Caco-2 (cell line): ENCODE measurements at regions not wholly inside any gene's neighbourhood (a gene's known extent, or its start where the extent isn't known, plus 50 kb on each side); places are given as distances from the start of the nearest gene placed in this dataset.

Experiments
- BruUV-seq: library from RNA; stranded (reverse); fragments of 400-500 nt; replicated peaks from 2 replicates; lab custom pipeline; 2021; lab: Mats Ljungman, UMichigan
- CTCF ChIA-PET: fragments of 300-600 bp; sonication (Branson Sonifier 250); formaldehyde crosslinking; loops from one replicate; lab custom pipeline; 2022; ENCODE audit warnings: antibody characterized with exemption; lab: Charles Lee
- POLR2A ChIA-PET: fragments of 300-600 bp; sonication (Branson Sonifier 250); formaldehyde crosslinking; loops from one replicate; lab custom pipeline; 2022; ENCODE audit warnings: antibody characterized with exemption; lab: Charles Lee
- DNase-seq, 2 experiments: peaks; one replicate each; pipeline versions ENCODE4 v3.0.0 to v3.0.0-alpha.2; 2020 to 2022
- H3K27me3 ChIP-seq: replicated peaks from 2 replicates; pipeline ENCODE4 v1.6.0; 2011; ENCODE audit warnings: low read length; ENCODE audit not compliant: control insufficient read depth, insufficient read depth
- H3K36me3 ChIP-seq: 2 replicates; pipeline ENCODE4 v1.5.1; 2011; ENCODE audit warnings: low read length; ENCODE audit not compliant: control insufficient read depth, insufficient read depth
- H3K4me1 ChIP-seq: fragments of 250-450 bp; sonication (Bioruptor Pico); 2 replicates; pipeline ENCODE4 v1.5.1; 2020; ENCODE audit warnings: mild to moderate bottlenecking
- H3K4me3 ChIP-seq: 2 replicates; pipeline ENCODE4 v1.5.1; 2011; ENCODE audit warnings: low read depth, mild to moderate bottlenecking, control low read depth, low read length
- H3K9me3 ChIP-seq: fragments of 250-450 bp; sonication (Bioruptor Pico); 2 replicates; pipeline ENCODE4 v1.5.1; 2020; ENCODE audit warnings: mild to moderate bottlenecking, moderate library complexity
- H3K27ac Mint-ChIP-seq: one replicate; pipeline ENCODE4 v1.8.0; 2022; ENCODE audit warnings: mixed read lengths; ENCODE audit not compliant: unreplicated experiment
- H3K27me3 Mint-ChIP-seq: one replicate; pipeline ENCODE4 v1.8.0; 2022; ENCODE audit warnings: mixed read lengths; ENCODE audit not compliant: insufficient read depth, unreplicated experiment
- H3K36me3 Mint-ChIP-seq: one replicate; pipeline ENCODE4 v1.8.0; 2022; ENCODE audit warnings: mild to moderate bottlenecking, mixed read lengths; ENCODE audit not compliant: insufficient read depth, unreplicated experiment
- H3K4me1 Mint-ChIP-seq: one replicate; pipeline ENCODE4 v1.8.0; 2022; ENCODE audit warnings: low read depth, mixed read lengths; ENCODE audit not compliant: unreplicated experiment
- H3K4me3 Mint-ChIP-seq: one replicate; pipeline ENCODE4 v1.8.0; 2022; ENCODE audit warnings: mild to moderate bottlenecking, moderate library complexity, mixed read lengths; ENCODE audit not compliant: unreplicated experiment
- H3K9me3 Mint-ChIP-seq: one replicate; pipeline ENCODE4 v1.8.0; 2022; ENCODE audit warnings: mixed read lengths; ENCODE audit not compliant: unreplicated experiment
- intact Hi-C: fragments of 100-400 bp; cut with micrococcal nuclease; formaldehyde crosslinking; loops from one replicate; pipeline ENCODE4 v1.10.0; 2022; ENCODE audit not compliant: unreplicated experiment
- TF ChIP-seq, protein P1 (sequence below), 2 experiments: fragments of 200-600 bp in 1 of 2; IDR thresholded peaks; 1 replicate in 1 of 2; 2 replicates in 1 of 2; pipeline versions ENCODE4 v1.5.1 to v1.8.0; 2011 to 2022; ENCODE audit warnings: antibody characterized with exemption in 1 of 2, control low read depth in 1 of 2, inconsistent platforms in 1 of 2, low read depth in 1 of 2, low read length in 1 of 2, mild to moderate bottlenecking in 1 of 2, moderate library complexity in 1 of 2; ENCODE audit not compliant: insufficient read depth in 1 of 2, severe bottlenecking in 1 of 2, unreplicated experiment in 1 of 2

DNA sequence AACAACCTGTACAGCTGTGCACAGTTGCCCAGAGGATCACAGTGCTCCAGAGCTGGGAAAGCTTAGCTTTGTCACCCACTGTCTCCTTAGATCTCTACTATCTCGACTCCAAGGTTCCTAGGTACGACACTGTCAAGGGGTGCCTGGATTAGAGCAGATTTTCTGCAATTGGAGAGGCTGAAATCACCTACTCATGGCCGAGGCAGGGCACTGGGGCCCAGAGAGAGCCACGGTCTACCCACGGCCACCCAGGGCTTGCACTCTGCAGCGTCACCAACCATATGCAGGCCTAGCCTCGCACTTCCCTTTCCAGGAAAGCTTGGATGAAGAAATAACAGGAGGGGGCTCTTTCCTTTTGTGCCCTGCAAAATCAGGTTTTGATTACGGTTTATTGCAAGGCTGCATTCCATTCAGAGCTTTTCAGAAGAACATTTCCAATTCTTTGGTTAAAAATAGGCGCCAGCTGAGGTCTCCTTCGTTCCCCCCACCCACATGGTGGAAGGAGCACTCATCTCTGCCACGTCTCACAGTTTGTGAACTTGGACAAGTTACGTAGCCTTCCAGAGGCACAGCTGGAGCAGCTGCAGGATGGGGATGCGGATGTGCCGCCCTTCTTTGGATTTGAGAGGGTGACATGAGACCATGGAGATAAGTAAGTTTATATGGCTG is 80.0 kb downstream of the IRX5 start:
- BruUV-seq: no TSS peak
- intact Hi-C loops: no loop called here
- Histone ChIP-seq H3K4me1 (no peaks in the 10 kb centered on the region), H3K27me3 (no peaks in the 10 kb centered on the region), H3K36me3 (no peaks in the 10 kb centered on the region), H3K9me3 (no peaks in the 10 kb centered on the region), H3K4me3 (no peak overlapping the region)
- Mint-ChIP-seq H3K27ac (no peak overlapping the region), H3K4me1 (no peaks in the 10 kb centered on the region), H3K4me3 (no peak overlapping the region), H3K27me3 (no peaks in the 10 kb centered on the region), H3K36me3 (no peaks in the 10 kb centered on the region), H3K9me3 (no peaks in the 10 kb centered on the region)
- TF ChIP-seq, protein P1, sequence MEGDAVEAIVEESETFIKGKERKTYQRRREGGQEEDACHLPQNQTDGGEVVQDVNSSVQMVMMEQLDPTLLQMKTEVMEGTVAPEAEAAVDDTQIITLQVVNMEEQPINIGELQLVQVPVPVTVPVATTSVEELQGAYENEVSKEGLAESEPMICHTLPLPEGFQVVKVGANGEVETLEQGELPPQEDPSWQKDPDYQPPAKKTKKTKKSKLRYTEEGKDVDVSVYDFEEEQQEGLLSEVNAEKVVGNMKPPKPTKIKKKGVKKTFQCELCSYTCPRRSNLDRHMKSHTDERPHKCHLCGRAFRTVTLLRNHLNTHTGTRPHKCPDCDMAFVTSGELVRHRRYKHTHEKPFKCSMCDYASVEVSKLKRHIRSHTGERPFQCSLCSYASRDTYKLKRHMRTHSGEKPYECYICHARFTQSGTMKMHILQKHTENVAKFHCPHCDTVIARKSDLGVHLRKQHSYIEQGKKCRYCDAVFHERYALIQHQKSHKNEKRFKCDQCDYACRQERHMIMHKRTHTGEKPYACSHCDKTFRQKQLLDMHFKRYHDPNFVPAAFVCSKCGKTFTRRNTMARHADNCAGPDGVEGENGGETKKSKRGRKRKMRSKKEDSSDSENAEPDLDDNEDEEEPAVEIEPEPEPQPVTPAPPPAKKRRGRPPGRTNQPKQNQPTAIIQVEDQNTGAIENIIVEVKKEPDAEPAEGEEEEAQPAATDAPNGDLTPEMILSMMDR (IDR thresholded peaks at IDR 0.05; ENCODE audit: insufficient read depth in 1 of 2, low read depth in 1 of 2, low read length in 1 of 2, severe bottlenecking in 1 of 2, unreplicated experiment in 1 of 2): no peak
- ChIA-PET POLR2A (no interaction called here), CTCF (no interaction called here)
- no peak for DNase-seq

DNA sequence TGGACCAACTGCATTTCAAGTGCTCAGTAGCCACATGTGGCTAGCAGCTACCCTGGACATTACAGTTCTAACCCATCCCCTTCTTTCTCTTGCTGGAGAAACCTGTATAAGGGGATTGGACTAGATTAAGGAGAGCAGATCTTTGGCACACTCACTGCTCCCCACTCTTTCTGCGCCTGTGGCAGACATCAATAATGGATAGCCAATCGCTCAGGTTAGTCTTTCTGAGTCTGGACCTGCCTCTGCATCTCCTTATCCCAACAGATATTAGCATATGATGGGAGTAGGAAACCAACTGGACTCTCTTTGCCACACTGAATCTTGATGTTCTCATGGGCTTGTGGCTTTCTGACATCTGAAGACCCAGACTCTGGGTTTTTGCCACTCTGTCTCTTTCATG is 81.7 kb downstream of the IRX5 start:
- Mint-ChIP-seq H3K27ac (no peak overlapping the region), H3K4me3 (no peak overlapping the region), H3K4me1 (no peaks in the 10 kb centered on the region), H3K27me3 (no peaks in the 10 kb centered on the region), H3K9me3 (no peaks in the 10 kb centered on the region), H3K36me3 (no peaks in the 10 kb centered on the region)
- intact Hi-C loops: no loop called here
- H3K27me3 ChIP-seq: no peaks in the 10 kb centered on the region
- BruUV-seq: no TSS peak
- POLR2A ChIA-PET: no interaction called here
- no peak for DNase-seq
- TF ChIP-seq, protein P1 (IDR thresholded peaks at IDR 0.05; ENCODE audit: insufficient read depth in 1 of 2, low read depth in 1 of 2, low read length in 1 of 2, severe bottlenecking in 1 of 2, unreplicated experiment in 1 of 2): no peak
- H3K4me1 ChIP-seq: no peaks in the 10 kb centered on the region
- no peak overlapping the region for H3K4me3 ChIP-seq
- no peaks in the 10 kb centered on the region for H3K9me3 ChIP-seq
- H3K36me3 ChIP-seq: no peaks in the 10 kb centered on the region
- CTCF ChIA-PET: no interaction called here

DNA sequence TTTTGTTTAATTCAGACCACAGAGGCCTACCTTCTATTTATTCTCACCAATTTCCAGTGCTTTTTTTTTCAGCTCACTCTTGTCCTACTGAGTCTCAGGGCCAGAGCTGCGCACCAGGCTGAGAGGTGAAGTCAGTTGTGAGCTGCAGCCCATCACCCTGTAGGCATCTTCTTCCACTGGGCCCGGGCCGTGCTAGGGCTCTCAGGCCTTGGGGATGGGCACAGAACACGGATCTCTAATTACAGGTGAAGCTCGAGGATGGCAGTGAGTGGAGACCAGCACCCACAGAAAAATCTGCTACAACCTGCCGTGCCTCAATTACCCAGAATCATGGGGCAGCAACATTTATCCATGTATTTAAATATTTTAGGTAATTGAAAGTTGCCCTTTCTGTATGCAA is 82.1 kb downstream of the IRX5 start:
- no TSS peak for BruUV-seq
- no peaks in the 10 kb centered on the region for H3K4me1 Mint-ChIP-seq

More for the DNA sequence above, 82.1 kb downstream of the IRX5 start:
- Mint-ChIP-seq H3K27ac (no peak overlapping the region), H3K9me3 (no peaks in the 10 kb centered on the region), H3K27me3 (no peaks in the 10 kb centered on the region), H3K36me3 (no peaks in the 10 kb centered on the region), H3K4me3 (no peak overlapping the region)
- H3K36me3 ChIP-seq: no peaks in the 10 kb centered on the region
- H3K27me3 ChIP-seq: no peaks in the 10 kb centered on the region
- no peaks in the 10 kb centered on the region for H3K4me1 ChIP-seq
- no peaks in the 10 kb centered on the region for H3K9me3 ChIP-seq
- intact Hi-C loops: no loop called here
- POLR2A ChIA-PET: no interaction called here
- H3K4me3 ChIP-seq: no peak overlapping the region
- TF ChIP-seq, protein P1 (IDR thresholded peaks at IDR 0.05; ENCODE audit: insufficient read depth in 1 of 2, low read depth in 1 of 2, low read length in 1 of 2, severe bottlenecking in 1 of 2, unreplicated experiment in 1 of 2): no peak
- no peak for DNase-seq
- CTCF ChIA-PET: no interaction called here
